IMR-90 (cell line): ENCODE measurements at regions not wholly inside any gene's neighbourhood (a gene's known extent, or its start where the extent isn't known, plus 50 kb on each side); places are given as distances from the start of the nearest gene placed in this dataset.

Experiments
- ATAC-seq: fragments of 200-7000 bp; cut with Tn5 transposase; 2 replicates; pipeline ENCODE4 v1.9.1; 2020; ENCODE audit warnings: low read depth, mild to moderate bottlenecking, moderate library complexity
- BruUV-seq: library from RNA; stranded (reverse); fragments of 400-500 nt; replicated peaks from 2 replicates; lab custom pipeline; 2021; lab: Mats Ljungman, UMichigan
- CTCF ChIA-PET: fragments of 300-600 bp; formaldehyde crosslinking; extraction: SDS; loops from one replicate; lab custom pipeline; 2021; ENCODE audit warnings: antibody characterized with exemption; lab: Yijun Ruan, JAX
- POLR2A ChIA-PET: fragments of 300-600 bp; sonication (Branson Sonifier 250); formaldehyde crosslinking; loops from one replicate; lab custom pipeline; 2022; ENCODE audit warnings: antibody characterized with exemption; ENCODE audit not compliant: unreplicated experiment; lab: Charles Lee
- DNase-seq: peaks from one replicate; pipeline ENCODE4 v3.0.0; 2013
- H2AFZ ChIP-seq: replicated peaks from 2 replicates; pipeline ENCODE3; 2013; ENCODE audit warnings: low read length, mild to moderate bottlenecking; ENCODE audit not compliant: poor library complexity
- H2AK5ac ChIP-seq: 2 replicates; pipeline ENCODE4 v1.6.1; 2013; ENCODE audit warnings: low read depth, low read length, inconsistent platforms
- H2AK9ac ChIP-seq: replicated peaks from 2 replicates; pipeline ENCODE3; 2013; ENCODE audit warnings: mild to moderate bottlenecking, low read depth, low read length, moderate library complexity; ENCODE audit not compliant: poor library complexity
- H2BK120ac ChIP-seq: 2 replicates; pipeline ENCODE4 v1.6.1; 2013; ENCODE audit warnings: low read depth, low read length, inconsistent platforms
- H2BK15ac ChIP-seq: 3 replicates; pipeline ENCODE4 v1.6.1; 2013; ENCODE audit warnings: low read depth, low read length, inconsistent platforms
- H2BK20ac ChIP-seq: 2 replicates; pipeline ENCODE4 v1.6.1; 2013; ENCODE audit warnings: low read depth, mild to moderate bottlenecking, inconsistent platforms, low read length, moderate library complexity
- H2BK5ac ChIP-seq: 2 replicates; pipeline ENCODE4 v1.6.1; 2013; ENCODE audit warnings: mild to moderate bottlenecking, low read depth, low read length, inconsistent platforms; ENCODE audit not compliant: poor library complexity, severe bottlenecking
- H3K14ac ChIP-seq: replicated peaks from 2 replicates; pipeline ENCODE4 v1.6.1; 2013; ENCODE audit warnings: low read depth, low read length, inconsistent platforms
- H3K18ac ChIP-seq: 2 replicates; pipeline ENCODE4 v1.6.1; 2013; ENCODE audit warnings: low read depth, low read length, control low read depth
- H3K23ac ChIP-seq: 2 replicates; pipeline ENCODE4 v1.6.1; 2013; ENCODE audit warnings: low read depth, low read length, inconsistent platforms
- H3K27ac ChIP-seq: 2 replicates; pipeline ENCODE4 v1.5.1; 2013; ENCODE audit warnings: mild to moderate bottlenecking, control low read depth, low read length; ENCODE audit not compliant: insufficient read depth
- H3K27me3 ChIP-seq: 2 replicates; pipeline ENCODE4 v1.6.1; 2013; ENCODE audit warnings: low read length; ENCODE audit not compliant: control insufficient read depth, insufficient read depth
- H3K36me3 ChIP-seq: 2 replicates; pipeline ENCODE4 v1.6.1; 2013; ENCODE audit warnings: low read length, mixed read lengths; ENCODE audit not compliant: control insufficient read depth, insufficient read depth
- H3K4ac ChIP-seq: 2 replicates; pipeline ENCODE4 v1.6.1; 2013; ENCODE audit warnings: low read depth, low read length, inconsistent platforms
- H3K4me1 ChIP-seq: 2 replicates; pipeline ENCODE4 v1.6.1; 2013; ENCODE audit warnings: low read length, mixed read lengths; ENCODE audit not compliant: control insufficient read depth, insufficient read depth
- H3K4me2 ChIP-seq: 2 replicates; pipeline ENCODE4 v1.6.1; 2013; ENCODE audit warnings: low read depth, mild to moderate bottlenecking, control low read depth, low read length, moderate library complexity
- H3K4me3 ChIP-seq: 2 replicates; pipeline ENCODE4 v1.5.1; 2013; ENCODE audit warnings: low read depth, mild to moderate bottlenecking, control low read depth, low read length, moderate library complexity; ENCODE audit not compliant: insufficient read depth
- H3K56ac ChIP-seq: 2 replicates; pipeline ENCODE4 v1.6.1; 2013; ENCODE audit warnings: low read length, inconsistent platforms; ENCODE audit not compliant: insufficient read depth; ENCODE audit errors: extremely low read depth
- H3K79me1 ChIP-seq, 2 experiments: 2 replicates each; pipeline ENCODE4 v1.6.1; 2013; ENCODE audit warnings: low read length in 2 of 2, inconsistent platforms in 1 of 2, low read depth in 1 of 2
- H3K9ac ChIP-seq: 2 replicates; pipeline ENCODE4 v1.6.1; 2013; ENCODE audit warnings: low read depth, low read length, control low read depth
- H3K9me1 ChIP-seq: 2 replicates; pipeline ENCODE4 v1.6.1; 2013; ENCODE audit warnings: low read length, inconsistent platforms; ENCODE audit not compliant: insufficient read depth
- H3K9me3 ChIP-seq: 2 replicates; pipeline ENCODE4 v1.6.1; 2013; ENCODE audit warnings: low read length; ENCODE audit not compliant: control insufficient read depth, insufficient read depth
- H4K20me1 ChIP-seq: 2 replicates; pipeline ENCODE4 v1.6.1; 2013; ENCODE audit warnings: low read length, inconsistent platforms; ENCODE audit not compliant: insufficient read depth
- H4K5ac ChIP-seq: 2 replicates; pipeline ENCODE4 v1.6.1; 2013; ENCODE audit warnings: mild to moderate bottlenecking, low read depth, low read length, control low read depth
- H4K8ac ChIP-seq, 2 experiments: 2 replicates each; pipeline ENCODE4 v1.6.1; 2013; ENCODE audit warnings: low read depth in 2 of 2, low read length in 2 of 2, control low read depth in 1 of 2, inconsistent platforms in 1 of 2
- H4K91ac ChIP-seq: 2 replicates; pipeline ENCODE4 v1.6.1; 2013; ENCODE audit warnings: low read depth, low read length, inconsistent platforms; ENCODE audit not compliant: insufficient read depth
- CEBPB ChIP-seq: IDR thresholded peaks from 2 replicates; pipeline ENCODE4 v1.6.1; 2012; ENCODE audit warnings: low read depth, low read length, improper control_type of control experiment
- RFX5 ChIP-seq: IDR thresholded peaks from 2 replicates; pipeline ENCODE4 v1.8.0; 2012; ENCODE audit warnings: low read depth, mild to moderate bottlenecking, low read length, moderate library complexity
- WGBS, 2 experiments: methylation state at CpG; one replicate each; pipeline versions ENCODE4 v1.1.5 to v1.1.7; 2013; ENCODE audit warnings: missing lambda C conversion rate in 2 of 2; ENCODE audit not compliant: insufficient read length in 1 of 2; ENCODE audit errors: extremely low coverage in 2 of 2; 5-methylcytosine and 5-hydroxymethylcytosine counted together
- dilution Hi-C: fragments of 300-500 bp; cut with HindIII; formaldehyde crosslinking; loops from one replicate; pipeline ENCODE4 v1.14.3; 2018; ENCODE audit warnings: low sequenced_read_pairs; ENCODE audit not compliant: unreplicated experiment
- in situ Hi-C: fragments of 300-500 bp; cut with MboI; formaldehyde crosslinking; loops from 3 replicates; pipeline ENCODE4 v1.14.3; 2019; ENCODE audit warnings: low sequenced_read_pairs, inconsistent platforms, mixed read lengths
- intact Hi-C: fragments of 100-400 bp; cut with micrococcal nuclease; formaldehyde crosslinking; loops from 2 replicates; pipeline ENCODE4 v1.10.0; 2022

DNA sequence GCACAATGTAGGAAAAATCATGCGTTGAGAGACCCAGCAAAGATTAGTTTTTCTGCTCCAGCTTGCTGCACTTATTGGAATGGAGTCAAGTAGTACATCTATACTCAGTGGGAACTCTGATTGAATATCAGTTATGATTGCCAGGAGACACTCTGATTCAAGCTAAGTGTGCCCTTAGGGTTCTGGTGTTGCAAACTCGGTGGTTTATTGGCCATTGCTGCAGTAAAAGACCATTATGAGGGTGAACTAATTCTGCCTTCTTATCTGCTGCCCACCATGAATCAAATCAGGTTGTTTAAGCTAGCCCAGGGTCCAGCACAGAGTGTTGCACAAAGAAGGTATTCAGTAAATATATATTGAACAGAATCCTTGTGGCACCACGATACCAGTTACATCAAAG is 74.8 kb upstream of the GLS start:
- Histone ChIP-seq H3K4ac (no peak overlapping the region), H2BK5ac (no peak overlapping the region), H3K9ac (no peak overlapping the region), H2BK15ac (no peak overlapping the region), H3K4me2 (no peak overlapping the region), H2BK20ac (no peak overlapping the region), H3K56ac (no peak overlapping the region), H3K36me3 (no peaks in the 10 kb centered on the region), H4K5ac (no peak overlapping the region), H3K4me1 (peaks cover 2% of the 10 kb centered on the region; the same call in 1 of the 2 replicates), H3K79me1 (no peaks in the 10 kb centered on the region), H3K9me1 (no peaks in the 10 kb centered on the region), H2AK9ac (no peak overlapping the region), H2AK5ac (no peak overlapping the region), H4K91ac (no peak overlapping the region), H3K4me3 (no peak overlapping the region), H2BK120ac (no peak overlapping the region), H3K27me3 (no peaks in the 10 kb centered on the region), H2AFZ (no peak overlapping the region), H3K27ac (no peak overlapping the region), H3K9me3 (no peaks in the 10 kb centered on the region), H3K14ac (no peak overlapping the region), H3K23ac (no peak overlapping the region), H4K20me1 (no peaks in the 10 kb centered on the region), H3K18ac (no peak overlapping the region), H4K8ac (no peak overlapping the region)
- in situ Hi-C loops, result loop anchor here (10.0 kb wide), 1 partner anchor 721 kb away; no protein-coding TSS in a partner anchor
- no TSS peak for BruUV-seq
- no peak for ATAC-seq
- no peak for DNase-seq
- dilution Hi-C loops, result no loop called here
- TF ChIP-seq RFX5, result no peak
- 0 out of 2 replicates have a peak, but pooled peaks have one; percentile 20 for TF ChIP-seq CEBPB
- intact Hi-C loops, result loop anchor here (2.0 to 10.0 kb wide), 2 partner anchors 451 to 717 kb away; no protein-coding TSS in a partner anchor
- WGBS, 2 experiments, result 80% methylated on average over 1 of the region's 3 CpGs; no CpG with 5 or more reads in 1 of the 2 experiments
- CTCF ChIA-PET, result no interaction called here
- POLR2A ChIA-PET, result no interaction called here
